MM.1S (cell line): ENCODE measurements at regions not wholly inside any gene's neighbourhood (a gene's known extent, or its start where the extent isn't known, plus 50 kb on each side); places are given as distances from the start of the nearest gene placed in this dataset.

Source experiments
- DNase-seq: peaks from one replicate; pipeline ENCODE4 v3.0.0-alpha.2; 2015
- H2AFZ ChIP-seq: fragments of 300-600 bp; sonication (generic); 2 replicates; pipeline ENCODE4 v1.6.0; 2016; ENCODE audit warnings: antibody characterized with exemption, low read length
- H3F3A ChIP-seq: fragments of 300-600 bp; sonication (generic); 2 replicates; pipeline ENCODE4 v1.6.1; 2016; ENCODE audit warnings: mild to moderate bottlenecking, antibody characterized with exemption, low read length, moderate library complexity, mixed read lengths; ENCODE audit not compliant: insufficient read depth
- H3K27ac ChIP-seq: fragments of 300-600 bp; sonication (generic); 2 replicates; pipeline ENCODE4 v1.5.1; 2016; ENCODE audit warnings: mild to moderate bottlenecking, low read length
- H3K27me3 ChIP-seq: fragments of 300-600 bp; sonication (generic); replicated peaks from 2 replicates; pipeline ENCODE4 v1.6.0; 2016; ENCODE audit warnings: low read length; ENCODE audit not compliant: insufficient read depth
- H3K36me3 ChIP-seq: fragments of 300-600 bp; sonication (generic); replicated peaks from 2 replicates; pipeline ENCODE4 v1.6.1; 2016; ENCODE audit warnings: mild to moderate bottlenecking, low read length, mixed read lengths; ENCODE audit not compliant: insufficient read depth
- H3K4me1 ChIP-seq: fragments of 300-600 bp; sonication (generic); 2 replicates; pipeline ENCODE4 v1.6.1; 2016; ENCODE audit warnings: low read length, mixed read lengths
- H3K4me2 ChIP-seq: fragments of 300-600 bp; sonication (generic); 2 replicates; pipeline ENCODE4 v1.6.0; 2016; ENCODE audit warnings: low read depth, low read length
- H3K4me3 ChIP-seq: fragments of 300-600 bp; sonication (generic); 2 replicates; pipeline ENCODE4 v1.5.1; 2016; ENCODE audit warnings: low read length, mixed read lengths
- H3K79me2 ChIP-seq: fragments of 300-600 bp; sonication (generic); 2 replicates; pipeline ENCODE4 v1.6.1; 2016; ENCODE audit warnings: mixed run types, low read length, mixed read lengths
- H3K9ac ChIP-seq: fragments of 300-600 bp; sonication (generic); 2 replicates; pipeline ENCODE4 v1.6.1; 2016; ENCODE audit warnings: low read length, mixed read lengths
- H3K9me2 ChIP-seq: fragments of 300-600 bp; sonication (generic); replicated peaks from 2 replicates; pipeline ENCODE4 v1.6.1; 2016; ENCODE audit warnings: mild to moderate bottlenecking, low read length, mixed read lengths; ENCODE audit not compliant: insufficient read depth
- H3K9me3 ChIP-seq: fragments of 300-600 bp; sonication (generic); replicated peaks from 2 replicates; pipeline ENCODE4 v1.6.1; 2016; ENCODE audit warnings: mild to moderate bottlenecking, low read length, mixed read lengths; ENCODE audit not compliant: insufficient read depth
- H4K20me1 ChIP-seq: fragments of 300-600 bp; sonication (generic); 2 replicates; pipeline ENCODE4 v1.6.1; 2016; ENCODE audit warnings: mild to moderate bottlenecking, low read length, moderate library complexity, mixed read lengths; ENCODE audit not compliant: insufficient read depth
- EZH2 ChIP-seq: fragments of 300-600 bp; sonication (generic); optimal IDR thresholded peaks from 2 replicates; pipeline ENCODE3; 2017; ENCODE audit warnings: low read depth, mild to moderate bottlenecking, antibody characterized with exemption, low read length, mixed read lengths
- EZH2phosphoT487 ChIP-seq: fragments of 300-600 bp; sonication (generic); IDR thresholded peaks from 2 replicates; pipeline ENCODE4 v1.6.1; 2018; ENCODE audit warnings: antibody characterized with exemption, low read length
- TF ChIP-seq, protein P1 (sequence below): fragments of 300-600 bp; sonication (generic); IDR thresholded peaks from 2 replicates; pipeline ENCODE4 v1.5.1; 2016; ENCODE audit warnings: antibody characterized with exemption, low read length, mixed read lengths

DNA sequence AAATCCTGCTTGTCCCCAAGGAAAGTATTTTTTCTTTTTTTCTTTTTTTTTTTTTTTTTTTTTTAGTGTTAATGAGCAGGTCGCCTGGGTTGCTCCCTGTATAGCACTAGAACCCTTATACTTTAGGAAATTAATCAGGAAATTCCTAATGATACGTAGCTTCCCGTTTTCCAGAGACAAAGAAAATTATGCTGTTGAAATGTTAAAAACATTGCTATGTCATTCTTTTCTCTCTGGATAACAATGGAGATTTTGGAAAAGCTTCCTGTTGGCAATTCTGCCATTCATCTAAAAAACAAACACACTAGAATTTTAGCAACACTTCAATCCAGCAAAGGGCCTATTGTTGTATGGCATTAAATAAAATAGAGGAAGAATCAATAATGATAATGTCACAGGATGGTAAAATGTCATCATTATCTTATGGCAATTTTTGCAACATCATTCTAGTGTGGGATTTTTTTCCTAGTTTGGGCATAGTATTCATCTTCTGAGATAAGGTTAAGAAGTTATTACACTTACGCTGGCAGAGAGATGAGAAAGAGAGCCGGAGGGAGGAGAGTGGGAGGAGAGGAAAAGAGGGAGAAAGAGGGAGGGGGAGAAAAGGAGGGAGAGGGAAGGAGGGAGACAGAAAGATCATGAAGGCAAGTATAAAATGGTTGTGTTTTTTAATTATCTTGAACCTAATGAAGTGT lies 315.8 kb upstream of the PDE4D start:
- no peaks in the 10 kb centered on the region for H3K4me1 ChIP-seq
- no peak overlapping the region for H3K27ac ChIP-seq
- no peak overlapping the region for H3K4me2 ChIP-seq
- no peak overlapping the region for H3K4me3 ChIP-seq
- H3K79me2 ChIP-seq, result no peaks in the 10 kb centered on the region
- TF ChIP-seq, protein P1, sequence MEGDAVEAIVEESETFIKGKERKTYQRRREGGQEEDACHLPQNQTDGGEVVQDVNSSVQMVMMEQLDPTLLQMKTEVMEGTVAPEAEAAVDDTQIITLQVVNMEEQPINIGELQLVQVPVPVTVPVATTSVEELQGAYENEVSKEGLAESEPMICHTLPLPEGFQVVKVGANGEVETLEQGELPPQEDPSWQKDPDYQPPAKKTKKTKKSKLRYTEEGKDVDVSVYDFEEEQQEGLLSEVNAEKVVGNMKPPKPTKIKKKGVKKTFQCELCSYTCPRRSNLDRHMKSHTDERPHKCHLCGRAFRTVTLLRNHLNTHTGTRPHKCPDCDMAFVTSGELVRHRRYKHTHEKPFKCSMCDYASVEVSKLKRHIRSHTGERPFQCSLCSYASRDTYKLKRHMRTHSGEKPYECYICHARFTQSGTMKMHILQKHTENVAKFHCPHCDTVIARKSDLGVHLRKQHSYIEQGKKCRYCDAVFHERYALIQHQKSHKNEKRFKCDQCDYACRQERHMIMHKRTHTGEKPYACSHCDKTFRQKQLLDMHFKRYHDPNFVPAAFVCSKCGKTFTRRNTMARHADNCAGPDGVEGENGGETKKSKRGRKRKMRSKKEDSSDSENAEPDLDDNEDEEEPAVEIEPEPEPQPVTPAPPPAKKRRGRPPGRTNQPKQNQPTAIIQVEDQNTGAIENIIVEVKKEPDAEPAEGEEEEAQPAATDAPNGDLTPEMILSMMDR, result no peak
- no peaks in the 10 kb centered on the region for H4K20me1 ChIP-seq
- H3K27me3 ChIP-seq, result no peaks in the 10 kb centered on the region
- DNase-seq, result no peak
- H3F3A ChIP-seq, result no peaks in the 10 kb centered on the region
- H3K36me3 ChIP-seq, result no peaks in the 10 kb centered on the region
- H3K9ac ChIP-seq, result no peak overlapping the region
- no peak overlapping the region for H2AFZ ChIP-seq
- no peaks in the 10 kb centered on the region for H3K9me3 ChIP-seq
- H3K9me2 ChIP-seq, result no peaks in the 10 kb centered on the region

DNA sequence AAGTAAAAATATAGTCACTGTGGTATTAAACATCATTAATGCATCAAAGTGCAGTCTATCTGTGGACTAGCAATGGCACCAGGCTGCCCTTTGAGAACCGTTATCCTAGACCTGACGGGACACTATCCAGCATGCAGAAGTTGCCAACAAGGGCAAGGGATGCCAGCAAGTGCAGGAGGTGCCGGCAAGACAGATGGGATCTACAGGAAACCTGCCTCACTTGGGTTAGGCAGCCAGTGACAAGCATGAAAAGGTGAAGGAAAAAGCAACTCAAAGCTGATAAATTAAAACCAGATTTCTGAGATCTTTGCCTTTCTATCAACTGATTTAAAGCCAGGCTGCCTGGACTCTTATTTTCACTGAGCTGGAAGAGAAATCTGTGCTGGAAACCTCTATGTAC lies 315.2 kb upstream of the PDE4D start:
- Histone ChIP-seq H3K9ac (no peak overlapping the region), H3K4me2 (no peak overlapping the region), H3K9me2 (no peaks in the 10 kb centered on the region), H3K36me3 (no peaks in the 10 kb centered on the region), H3K9me3 (no peaks in the 10 kb centered on the region), H3K79me2 (no peaks in the 10 kb centered on the region), H3K27me3 (no peaks in the 10 kb centered on the region), H3K4me1 (no peaks in the 10 kb centered on the region), H3K4me3 (no peak overlapping the region), H4K20me1 (no peaks in the 10 kb centered on the region), H2AFZ (no peak overlapping the region), H3K27ac (no peak overlapping the region), H3F3A (no peaks in the 10 kb centered on the region)
- no peak for TF ChIP-seq EZH2
- TF ChIP-seq, protein P1, result no peak
- TF ChIP-seq EZH2phosphoT487, result no peak
- no peak for DNase-seq

DNA sequence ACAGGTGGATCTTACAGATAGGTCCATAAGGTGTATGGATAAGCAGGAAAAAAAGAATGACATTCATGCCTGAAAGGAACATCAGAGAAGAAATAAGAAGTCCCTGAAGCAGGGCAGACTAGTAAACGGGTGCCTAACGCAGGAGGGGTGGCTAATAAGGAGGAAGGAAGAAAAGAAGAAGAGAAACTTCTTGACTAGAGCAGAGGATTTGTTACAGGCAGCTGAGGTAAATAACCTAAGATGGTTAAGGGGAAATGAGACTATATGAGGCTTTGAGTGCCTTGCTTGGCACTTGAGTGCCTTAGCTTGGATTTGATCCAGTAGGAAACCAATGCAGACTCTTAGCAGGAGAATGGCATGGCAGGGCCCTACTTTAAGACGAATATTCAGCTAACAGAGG lies 313.5 kb upstream of the PDE4D start:
- Histone ChIP-seq H3K36me3 (no peaks in the 10 kb centered on the region), H4K20me1 (no peaks in the 10 kb centered on the region), H3K9me3 (no peaks in the 10 kb centered on the region), H3K27me3 (no peaks in the 10 kb centered on the region), H3F3A (no peaks in the 10 kb centered on the region), H3K79me2 (no peaks in the 10 kb centered on the region), H2AFZ (no peak overlapping the region), H3K4me2 (no peak overlapping the region), H3K27ac (no peak overlapping the region), H3K9ac (no peak overlapping the region), H3K9me2 (no peaks in the 10 kb centered on the region), H3K4me1 (no peaks in the 10 kb centered on the region), H3K4me3 (no peak overlapping the region)
- DNase-seq, result no peak
- TF ChIP-seq EZH2, result no peak
- TF ChIP-seq, protein P1, result no peak
- no peak for TF ChIP-seq EZH2phosphoT487
